ENCODE measurements at regions not wholly inside any gene's neighbourhood (a gene's known extent, or its start where the extent isn't known, plus 50 kb on each side); places are given as distances from the start of the nearest gene placed in this dataset.

GRCh38 chr11:109956124-109956793 lies 136.9 kb upstream of the ZC3H12C start:
- DNase-seq (no peak), ATAC-seq (ENCODE audit: poor library complexity) (no peak)
- CTCF ChIA-PET: no interaction called here
- H3K4me3 ChIP-seq (ENCODE audit: low read length): no peak overlapping the region
- Mint-ChIP-seq H3K4me3 (no peak overlapping the region), H3K4me1 (ENCODE audit: low read depth) (peaks cover 9% of the 10 kb centered on the region), H3K27ac (no peak overlapping the region), H3K36me3 (ENCODE audit: low read depth) (no peaks in the 10 kb centered on the region), H3K9me3 (no peaks in the 10 kb centered on the region), H3K27me3 (peaks cover 12% of the 10 kb centered on the region)
- no peaks in the 10 kb centered on the region for H3K9me3 ChIP-seq (ENCODE audit: control insufficient read depth in 1 of 2, insufficient read depth in 1 of 2, low read length in 2 of 2)
- TF ChIP-seq CTCF (IDR thresholded peaks at IDR 0.05): no peak
- H3K4me1 ChIP-seq (ENCODE audit: insufficient read depth, low read length): no peaks in the 10 kb centered on the region
- H3K27ac ChIP-seq (ENCODE audit: low read depth in 1 of 2, low read length in 2 of 2): no peak overlapping the region
- H3K27me3 ChIP-seq (ENCODE audit: control insufficient read depth in 1 of 2, insufficient read depth in 2 of 2, low read length in 2 of 2): no peaks in the 10 kb centered on the region
- H3K36me3 ChIP-seq (ENCODE audit: insufficient read depth, low read length): no peaks in the 10 kb centered on the region
- POLR2A ChIA-PET: no interaction called here
- intact Hi-C loops (cut with DNase I, micrococcal nuclease): no loop called here

- H3K36me3 ChIP-seq (ENCODE audit: insufficient read depth, low read length): no peaks in the 10 kb centered on the region
- H3K9me3 ChIP-seq (ENCODE audit: control insufficient read depth in 1 of 2, insufficient read depth in 1 of 2, low read length in 2 of 2): no peaks in the 10 kb centered on the region
- Mint-ChIP-seq H3K9me3 (no peaks in the 10 kb centered on the region), H3K27ac (no peak overlapping the region), H3K4me3 (no peak overlapping the region), H3K36me3 (ENCODE audit: low read depth) (no peaks in the 10 kb centered on the region), H3K27me3 (peaks cover 12% of the 10 kb centered on the region), H3K4me1 (ENCODE audit: low read depth) (peaks cover 9% of the 10 kb centered on the region)
- no peaks in the 10 kb centered on the region for H3K27me3 ChIP-seq (ENCODE audit: control insufficient read depth in 1 of 2, insufficient read depth in 2 of 2, low read length in 2 of 2)
- intact Hi-C loops (cut with DNase I, micrococcal nuclease): no loop called here
- TF ChIP-seq CTCF (IDR thresholded peaks at IDR 0.05): no peak
- DNase-seq (no peak), ATAC-seq (ENCODE audit: poor library complexity) (no peak)
- CTCF ChIA-PET: no interaction called here
- H3K4me1 ChIP-seq (ENCODE audit: insufficient read depth, low read length): no peaks in the 10 kb centered on the region
- H3K4me3 ChIP-seq (ENCODE audit: low read length): no peak overlapping the region
- no peak overlapping the region for H3K27ac ChIP-seq (ENCODE audit: low read depth in 1 of 2, low read length in 2 of 2)
- POLR2A ChIA-PET: no interaction called here
These were observed 136.2 kb upstream of the ZC3H12C start for GRCh38 chr11:109957000-109957399.

GRCh38 chr11:109957601-109958000 lies 135.6 kb upstream of the ZC3H12C start:
- Histone ChIP-seq H3K27me3 (ENCODE audit: control insufficient read depth in 1 of 2, insufficient read depth in 2 of 2, low read length in 2 of 2) (no peaks in the 10 kb centered on the region), H3K9me3 (ENCODE audit: control insufficient read depth in 1 of 2, insufficient read depth in 1 of 2, low read length in 2 of 2) (no peaks in the 10 kb centered on the region), H3K27ac (ENCODE audit: low read depth in 1 of 2, low read length in 2 of 2) (no peak overlapping the region), H3K36me3 (ENCODE audit: insufficient read depth, low read length) (no peaks in the 10 kb centered on the region), H3K4me3 (ENCODE audit: low read length) (no peak overlapping the region), H3K4me1 (ENCODE audit: insufficient read depth, low read length) (no peaks in the 10 kb centered on the region)
- TF ChIP-seq CTCF (IDR thresholded peaks at IDR 0.05): no peak
- ATAC-seq (ENCODE audit: poor library complexity): no peak
- Mint-ChIP-seq H3K4me1 (ENCODE audit: low read depth) (peaks cover 9% of the 10 kb centered on the region), H3K9me3 (no peaks in the 10 kb centered on the region), H3K36me3 (ENCODE audit: low read depth) (no peaks in the 10 kb centered on the region), H3K27ac (no peak overlapping the region), H3K4me3 (no peak overlapping the region), H3K27me3 (peaks cover 7% of the 10 kb centered on the region)
- CTCF ChIA-PET: no interaction called here
- intact Hi-C loops (cut with DNase I, micrococcal nuclease): no loop called here
- DNase-seq: no peak
- POLR2A ChIA-PET: no interaction called here
